GM21526 (cell line): ENCODE measurements at regions not wholly inside any gene's neighbourhood (a gene's known extent, or its start where the extent isn't known, plus 50 kb on each side); places are given as distances from the start of the nearest gene placed in this dataset.
"Not testable (repeated sequence)": the region's sequence is repeated elsewhere in the genome, so short reads cannot be mapped to it uniquely, and the experiment has no call there.

Experiments
- ATAC-seq: cut with Tn5 transposase; IDR thresholded peaks from one replicate; pipeline ENCODE4 v1.9.1; 2021; ENCODE audit warnings: moderate library complexity; ENCODE audit not compliant: unreplicated experiment, low FRiP score

DNA sequence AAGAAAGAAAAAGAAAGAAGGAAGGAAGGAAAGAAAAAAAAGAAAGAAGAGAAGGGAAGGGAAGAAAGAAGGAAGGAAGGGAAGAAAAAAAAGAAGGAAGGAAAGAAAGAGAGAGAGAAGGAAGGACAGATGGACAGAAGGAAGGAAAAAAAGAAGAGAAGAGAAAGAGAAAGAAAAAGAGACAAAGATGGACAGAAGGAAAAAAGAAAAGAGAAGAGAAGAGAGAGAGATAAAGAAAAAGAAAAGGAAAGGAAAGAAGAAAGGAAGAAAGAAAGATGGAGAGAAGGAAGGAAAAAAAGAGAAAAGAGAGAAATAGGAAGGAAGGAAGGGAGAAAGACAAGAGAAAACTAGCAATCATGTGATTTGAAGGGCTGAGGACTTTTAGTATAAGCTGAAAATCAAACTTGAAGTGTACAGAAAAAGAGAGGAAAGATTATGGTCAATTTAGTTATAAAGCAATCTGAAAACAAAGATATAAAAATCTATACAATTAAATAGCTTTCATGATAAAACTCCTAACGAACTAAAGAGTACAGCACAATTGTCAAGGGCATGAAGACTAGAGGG lies 115.3 kb downstream of the LTN1 start:
- no peak for ATAC-seq

DNA sequence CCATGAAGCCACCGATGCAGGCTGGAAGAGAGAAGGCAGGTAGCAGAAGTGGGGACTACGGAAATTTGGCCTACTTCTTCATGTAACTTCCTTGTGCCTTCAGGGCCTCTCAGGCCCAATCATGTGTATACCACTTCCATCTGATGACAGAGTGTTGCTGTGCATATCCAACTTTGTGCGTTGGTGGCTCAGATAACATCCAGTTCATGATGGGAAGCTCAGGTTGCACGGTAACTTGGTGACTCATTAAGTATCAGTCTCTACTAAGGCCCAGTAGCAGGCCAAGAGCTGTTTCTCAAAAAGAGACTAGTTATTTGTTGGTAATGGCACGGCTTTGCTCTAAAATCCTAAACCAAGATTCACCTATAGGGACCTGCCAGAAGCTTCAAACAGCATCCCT lies 117.6 kb downstream of the LTN1 start:
- no peak for ATAC-seq

DNA sequence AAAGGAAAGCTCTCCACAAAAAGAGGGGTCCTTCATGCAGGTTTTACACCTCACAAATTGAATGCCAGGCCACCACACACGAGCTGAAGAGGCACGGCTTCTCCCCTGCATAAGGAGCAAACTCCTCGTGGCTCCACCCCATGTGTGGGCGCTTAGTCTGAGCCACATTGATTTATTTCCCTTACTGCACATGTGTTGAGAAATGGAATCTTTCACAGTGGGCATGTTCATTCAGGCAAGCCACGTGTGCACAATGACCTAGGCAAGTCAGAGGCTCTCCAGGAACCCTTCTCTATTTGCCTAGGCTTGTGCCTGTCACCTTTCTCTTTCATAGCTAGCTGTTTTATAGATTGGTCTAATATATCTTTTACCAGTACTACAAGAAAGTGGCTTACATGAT lies 120.5 kb downstream of the LTN1 start:
- no peak for ATAC-seq

DNA sequence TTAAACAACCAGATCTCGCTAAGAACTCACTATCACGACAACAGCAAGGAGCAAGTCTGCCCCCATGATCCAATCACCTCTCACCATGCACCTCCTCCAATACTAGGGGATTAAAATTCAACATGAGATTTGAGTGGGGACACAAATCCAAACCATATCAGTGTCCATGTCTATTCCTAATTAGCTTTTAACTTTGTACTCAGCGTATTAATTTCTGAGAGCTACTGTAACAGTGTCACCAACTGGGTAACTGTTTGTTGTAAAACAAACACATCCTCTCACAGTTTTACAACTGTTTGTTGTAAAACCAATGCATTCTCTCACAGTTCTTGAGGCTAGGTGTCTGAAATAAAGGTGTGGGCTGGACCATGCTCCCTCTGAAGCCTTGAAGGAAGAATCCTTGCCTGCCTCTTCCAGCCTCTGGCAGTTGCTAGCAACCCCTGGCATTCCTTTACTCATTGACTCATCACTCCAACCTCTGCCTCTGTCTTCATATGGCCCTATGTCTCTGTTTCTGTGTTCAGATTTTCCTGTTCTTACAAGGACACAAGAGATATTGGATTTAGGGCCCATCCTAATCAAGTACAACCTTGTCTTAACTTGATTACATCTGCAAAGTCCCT lies 121.2 kb downstream of the LTN1 start:
- no peak for ATAC-seq

DNA sequence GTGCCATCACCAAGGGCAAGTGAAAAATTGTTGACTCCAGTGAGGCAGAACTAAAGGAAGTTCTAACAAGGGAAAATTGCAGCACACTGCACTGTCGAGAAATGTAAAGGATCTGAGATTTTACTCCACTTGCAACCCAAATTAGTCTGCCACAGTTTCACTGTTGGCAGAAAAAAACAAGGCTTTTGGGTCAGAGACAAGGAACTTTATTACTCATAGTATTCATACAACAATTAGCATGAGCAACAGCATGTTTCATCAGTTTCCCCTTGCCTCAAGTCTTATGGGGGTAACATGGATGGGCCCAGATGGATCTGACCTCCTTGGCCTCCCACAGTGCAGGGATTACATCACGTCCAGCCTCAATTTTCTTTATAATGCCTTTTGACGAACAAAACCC lies 125.3 kb downstream of the LTN1 start:
- no peak for ATAC-seq

DNA sequence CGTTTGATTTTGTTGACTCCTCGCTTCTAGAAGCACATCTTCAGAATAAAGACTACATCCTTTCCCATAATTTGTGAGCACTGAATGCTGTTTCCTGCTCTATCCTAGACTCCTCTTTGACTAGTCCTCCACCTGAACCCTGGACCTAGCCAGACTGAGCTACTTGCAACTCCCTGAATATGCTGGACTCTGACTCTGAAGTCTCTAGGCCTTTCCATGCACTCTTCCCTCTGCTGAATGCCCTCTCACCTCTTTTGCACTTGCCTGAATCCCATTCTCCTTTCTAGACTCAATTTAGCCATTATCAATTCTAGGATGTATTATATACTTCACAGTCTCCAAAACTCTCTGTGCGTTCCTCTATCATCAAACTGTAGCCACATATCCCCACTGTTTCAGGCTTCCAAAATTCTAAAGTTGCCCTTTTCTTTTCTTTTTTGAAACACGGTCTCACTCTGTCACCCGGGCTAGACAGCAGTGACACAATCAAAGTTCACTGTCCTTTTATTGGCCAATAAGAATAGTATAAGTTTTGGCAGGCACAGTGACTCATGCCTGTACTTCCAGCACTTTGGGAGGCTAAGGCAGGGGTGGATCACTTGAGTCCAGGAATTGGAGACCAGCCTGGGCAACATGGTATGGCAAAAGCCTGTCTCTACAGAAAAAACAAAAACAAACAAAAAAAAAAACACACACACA lies 127.0 kb downstream of the LTN1 start:
- no peak for ATAC-seq

DNA sequence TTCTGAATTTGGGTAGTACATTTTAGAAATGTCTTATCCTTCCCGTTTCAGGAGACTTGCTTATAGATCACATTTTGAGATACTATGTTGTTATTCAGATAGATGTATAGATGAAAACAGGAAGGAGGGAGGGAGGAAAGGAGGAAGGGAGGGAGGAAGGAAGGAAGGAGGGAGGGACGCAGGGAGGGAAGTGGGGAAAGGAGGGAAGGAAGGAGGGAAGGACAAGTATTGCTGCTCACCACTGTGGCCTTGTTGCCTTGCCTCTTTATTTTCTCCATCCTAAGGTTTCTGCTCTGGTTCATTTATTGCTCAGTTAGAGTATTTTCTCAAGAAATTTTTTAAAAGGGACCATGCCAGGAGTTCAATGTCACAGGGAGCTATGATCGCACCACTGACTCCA lies 134.3 kb downstream of the LTN1 start:
- no peak for ATAC-seq

DNA sequence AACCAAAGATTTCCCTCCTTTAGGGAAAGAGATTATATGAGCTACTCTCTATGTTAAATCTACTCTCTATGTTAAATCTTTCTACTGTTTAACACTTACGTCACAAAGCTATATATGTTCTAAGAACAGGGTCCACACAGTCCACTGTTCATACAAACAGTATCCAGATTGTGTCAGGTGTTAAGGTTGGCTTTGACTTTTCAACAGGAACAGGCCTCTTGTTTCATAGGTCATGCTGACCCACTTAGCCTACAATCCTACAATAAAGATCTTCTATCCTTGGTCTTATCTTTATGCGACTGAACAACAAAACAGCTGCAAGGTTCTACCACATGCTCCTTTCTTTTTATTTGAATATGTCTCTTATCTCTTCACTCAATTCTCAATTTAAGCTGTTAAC lies 134.9 kb downstream of the LTN1 start:
- no peak for ATAC-seq

DNA sequence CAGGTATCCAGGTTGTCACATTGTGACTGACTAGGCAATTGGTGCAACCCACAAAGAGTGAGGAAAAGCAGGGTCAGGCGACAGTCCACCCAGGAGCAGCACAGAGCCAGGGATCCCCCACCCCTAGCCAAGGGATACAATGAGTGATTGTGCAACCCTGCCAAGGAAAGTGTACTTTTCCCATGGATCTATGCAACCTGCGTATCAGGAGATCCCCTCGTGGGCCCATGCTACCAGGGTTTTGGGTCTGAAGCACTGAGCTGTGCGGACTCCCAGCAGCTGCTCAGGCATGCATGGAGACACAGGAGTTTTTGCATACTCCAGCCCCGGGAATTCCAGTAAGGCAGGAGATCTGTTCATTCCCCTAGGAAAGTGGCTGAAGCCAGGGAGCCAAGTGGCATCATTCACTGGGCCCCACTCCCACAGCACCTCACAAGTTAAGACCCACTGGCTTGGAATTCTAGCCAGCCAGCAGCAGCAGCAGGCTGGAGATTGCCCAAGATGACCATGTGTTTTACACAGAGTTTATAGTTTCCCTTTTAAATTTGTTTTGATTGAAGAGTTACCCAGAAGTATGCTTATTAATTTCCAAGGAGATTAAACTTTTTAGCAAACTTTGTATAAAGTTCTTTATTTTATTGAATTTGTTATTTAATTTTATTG lies 136.0 kb downstream of the LTN1 start:
- no peak for ATAC-seq

DNA sequence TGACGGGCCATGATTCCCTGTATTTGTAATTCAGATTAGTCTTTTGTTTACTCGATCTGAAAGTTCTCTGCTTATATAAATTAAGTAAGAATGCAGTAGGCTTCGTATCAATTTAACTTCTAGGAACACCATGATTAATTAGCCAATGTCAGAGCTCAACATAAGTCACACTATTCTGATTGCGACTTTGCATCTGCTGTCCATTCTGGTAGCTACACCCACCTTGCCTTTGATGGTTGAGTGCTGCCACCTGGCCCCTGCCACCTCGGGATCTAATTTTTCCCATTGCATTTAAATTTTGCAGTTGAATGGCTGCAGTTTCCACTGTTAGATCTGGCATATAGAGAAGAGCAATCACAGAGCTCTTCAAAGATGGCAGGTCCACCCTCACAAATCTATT lies 140.0 kb downstream of the LTN1 start:
- no peak for ATAC-seq

DNA sequence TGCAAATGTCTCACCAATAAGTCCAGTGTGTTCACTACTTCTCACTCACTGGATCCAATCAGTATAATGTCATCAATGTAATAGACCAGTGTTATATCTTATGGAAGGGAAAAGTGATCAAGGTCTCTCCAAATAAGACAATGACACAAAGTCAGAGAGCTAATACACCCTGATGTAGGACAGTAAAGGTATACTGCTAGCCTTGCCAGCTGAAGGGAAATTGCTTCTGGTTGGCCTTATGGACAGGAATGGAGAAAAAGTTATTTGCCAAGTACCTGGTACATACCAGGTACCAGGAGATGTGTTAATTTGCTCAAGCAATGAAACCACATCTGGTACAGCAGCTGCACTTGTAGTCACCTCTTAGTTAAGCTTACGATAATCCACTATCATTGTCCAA lies 141.0 kb downstream of the LTN1 start:
- no peak for ATAC-seq

DNA sequence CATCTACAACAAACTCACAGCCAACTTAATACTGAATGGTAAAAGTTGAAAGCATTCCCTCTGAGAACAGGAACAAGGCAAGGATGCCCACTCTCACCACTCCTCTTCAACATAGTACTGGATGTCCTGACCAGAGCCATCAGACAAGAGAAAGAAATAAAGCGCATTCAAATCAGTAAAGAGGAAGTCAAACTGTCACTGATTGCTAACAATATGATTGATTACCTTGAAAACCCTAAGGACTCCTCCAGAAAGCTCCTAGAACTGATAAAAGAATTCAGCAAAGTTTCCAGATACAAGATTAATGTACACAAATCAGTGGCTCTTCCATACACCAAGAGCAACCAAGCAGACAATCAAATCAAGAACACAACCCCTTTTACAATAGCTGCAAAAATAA lies 153.4 kb downstream of the LTN1 start:
- not testable (repeated sequence) for ATAC-seq

DNA sequence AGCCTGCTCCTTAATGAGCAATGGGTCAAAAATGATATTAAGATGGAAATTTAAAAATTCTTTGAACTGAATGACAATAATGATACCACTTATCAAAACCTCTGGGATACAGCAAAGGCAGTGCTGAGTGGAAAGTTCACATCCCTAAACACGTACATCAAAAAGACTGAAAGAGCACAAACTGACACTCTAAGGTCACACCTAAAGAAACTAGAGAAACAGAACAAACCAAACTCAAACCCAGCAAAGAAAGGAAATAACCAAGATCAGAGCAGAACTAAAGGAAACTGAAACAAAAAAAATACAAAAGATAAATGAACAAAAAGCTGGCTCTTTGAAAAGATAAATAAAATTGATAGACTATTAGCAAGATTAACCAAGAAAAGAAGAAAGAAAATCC lies 155.3 kb downstream of the LTN1 start:
- not testable (repeated sequence) for ATAC-seq

DNA sequence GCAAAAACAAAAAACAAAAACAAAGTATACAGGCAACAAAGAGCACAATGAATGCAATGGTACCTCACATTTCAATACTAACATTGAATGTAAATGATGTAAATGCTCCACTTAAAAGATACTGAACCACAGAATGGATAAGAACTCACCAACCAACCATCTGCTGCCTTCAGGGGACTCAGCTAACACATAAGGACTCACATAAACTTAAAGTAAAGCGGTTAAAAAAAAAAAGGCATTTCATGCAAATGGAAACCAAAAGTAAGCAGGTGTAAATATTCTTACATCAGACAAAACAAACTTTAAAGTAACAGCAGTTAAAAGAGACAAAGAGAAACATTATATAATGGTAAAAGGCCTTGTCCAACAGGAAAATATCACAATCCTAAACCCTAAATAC lies 156.1 kb downstream of the LTN1 start:
- not testable (repeated sequence) for ATAC-seq

DNA sequence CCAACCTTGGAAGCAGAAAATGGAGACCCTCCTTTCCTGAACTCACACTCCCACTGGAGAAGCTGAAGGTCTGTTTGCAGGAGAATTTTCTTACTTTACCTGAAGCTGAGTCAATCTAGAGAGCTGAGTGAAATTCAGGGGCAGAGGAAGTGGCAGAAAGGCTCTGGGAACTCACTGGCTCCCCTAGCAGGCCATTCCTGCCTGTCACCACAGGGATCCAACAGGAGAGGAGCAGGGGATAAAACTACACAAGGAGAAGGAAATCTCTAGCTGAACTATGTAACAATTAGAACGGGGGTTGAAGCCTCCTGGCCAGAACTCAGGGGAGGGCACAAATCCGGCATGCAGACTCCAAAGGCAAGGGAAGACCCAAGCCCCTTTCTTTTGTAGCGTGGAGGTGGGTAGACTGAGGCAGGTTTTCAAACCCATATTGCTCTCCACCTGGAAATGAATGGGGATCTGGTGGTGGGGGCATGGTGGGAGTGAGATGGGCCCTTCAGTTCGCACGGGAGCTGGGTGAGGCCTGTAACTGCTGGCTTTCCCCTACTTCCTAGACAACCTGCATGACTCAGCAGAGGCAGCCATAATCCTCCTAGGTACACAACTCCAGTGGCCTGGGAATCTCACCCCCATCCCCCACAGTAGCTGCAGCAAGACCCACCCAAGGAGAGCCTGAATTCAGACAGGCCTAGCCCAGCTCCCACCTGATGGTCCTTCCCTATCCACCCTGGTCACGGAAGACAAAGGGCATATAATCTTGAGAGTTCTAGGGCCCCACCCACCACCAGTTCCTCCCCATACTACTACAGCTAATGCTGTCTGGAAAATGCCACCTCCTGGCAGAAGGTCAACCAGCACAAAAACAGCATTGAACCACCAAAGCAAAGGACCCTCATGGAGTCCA lies 158.1 kb downstream of the LTN1 start:
- no peak for ATAC-seq

DNA sequence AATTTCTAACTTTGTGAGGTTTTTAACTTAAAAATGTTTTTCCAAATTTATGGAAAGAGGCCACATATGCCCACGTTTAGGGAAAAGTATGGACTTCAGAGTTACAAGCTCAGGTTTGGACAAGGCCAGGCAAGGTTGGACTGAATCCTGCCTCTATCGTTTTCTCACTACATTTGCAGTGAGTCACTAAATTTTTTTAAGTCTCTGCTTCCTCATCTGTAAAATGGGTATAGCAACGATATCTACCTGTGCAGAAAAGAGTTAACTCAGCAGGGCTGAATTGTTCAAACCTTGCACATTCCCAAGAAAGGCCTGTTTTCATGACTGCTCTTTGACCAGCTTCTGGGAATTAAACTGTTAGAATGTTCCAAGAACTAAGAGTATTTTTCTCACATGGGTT lies 159.1 kb downstream of the LTN1 start:
- no peak for ATAC-seq

DNA sequence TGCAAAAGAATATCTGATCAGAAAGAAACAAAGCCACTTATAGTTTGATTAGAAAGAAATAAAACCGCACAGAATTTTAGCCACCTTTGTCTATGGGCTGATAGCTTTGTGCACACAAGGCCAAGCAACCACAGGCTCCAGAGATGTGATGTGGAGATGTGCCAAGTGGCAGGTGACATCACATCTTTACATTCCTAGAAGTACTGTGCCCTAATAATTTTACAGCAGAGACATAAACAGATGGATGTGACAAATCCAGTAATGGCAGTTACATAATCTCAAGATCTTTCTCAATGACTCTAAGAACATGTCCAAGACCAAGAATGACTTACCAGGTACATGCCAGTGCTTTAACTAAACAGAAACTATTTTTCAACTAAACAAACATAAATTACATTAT lies 159.5 kb downstream of the LTN1 start:
- ATAC-seq: no peak

DNA sequence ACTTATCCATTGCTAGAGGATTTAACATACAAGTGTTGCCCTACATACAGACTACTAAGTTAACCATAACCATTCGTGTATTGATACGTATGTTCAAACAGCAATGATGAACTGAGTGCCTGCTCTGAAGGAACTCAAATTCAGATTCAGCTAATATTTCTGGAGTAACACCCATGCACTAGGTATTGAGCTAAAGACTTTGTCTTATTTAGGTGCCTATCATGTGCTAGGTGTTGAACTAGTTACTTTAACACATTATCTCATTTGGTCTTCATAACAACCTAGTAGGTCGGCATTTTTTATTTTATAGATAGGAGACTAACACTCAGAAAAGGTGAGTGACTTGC lies 160.0 kb downstream of the LTN1 start:
- no peak for ATAC-seq

DNA sequence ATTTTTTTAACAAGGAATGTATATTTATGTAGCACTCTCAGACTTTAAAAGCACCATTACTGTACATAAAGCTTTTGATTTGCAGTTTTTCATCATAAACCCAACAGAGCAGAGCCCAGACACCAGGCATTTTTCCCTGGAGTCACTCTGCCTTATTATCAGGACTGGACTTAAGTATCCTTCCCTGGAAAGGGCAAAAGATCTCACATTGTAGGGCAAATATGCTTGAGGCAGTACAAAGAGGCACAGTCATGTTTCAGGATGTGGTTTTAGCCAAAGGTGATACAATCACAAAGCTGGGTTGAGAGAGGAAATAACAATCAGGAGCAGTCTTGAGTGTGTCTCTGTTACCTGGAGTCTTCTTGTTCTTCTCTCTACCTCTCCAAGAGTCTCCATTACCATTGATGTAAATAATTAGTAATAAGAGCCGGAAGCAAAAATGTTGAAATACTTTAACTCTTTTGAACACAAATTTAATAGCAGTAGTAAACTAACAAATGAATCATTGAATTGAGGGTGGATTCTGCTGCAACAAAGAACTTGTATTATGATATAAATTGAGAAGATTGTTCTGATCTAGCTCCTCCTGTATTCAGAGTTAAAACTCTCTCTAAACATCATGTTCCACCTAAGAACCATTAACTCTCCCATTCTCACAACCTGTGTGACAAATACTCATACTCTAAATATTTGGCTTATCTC lies 160.5 kb downstream of the LTN1 start:
- no peak for ATAC-seq

DNA sequence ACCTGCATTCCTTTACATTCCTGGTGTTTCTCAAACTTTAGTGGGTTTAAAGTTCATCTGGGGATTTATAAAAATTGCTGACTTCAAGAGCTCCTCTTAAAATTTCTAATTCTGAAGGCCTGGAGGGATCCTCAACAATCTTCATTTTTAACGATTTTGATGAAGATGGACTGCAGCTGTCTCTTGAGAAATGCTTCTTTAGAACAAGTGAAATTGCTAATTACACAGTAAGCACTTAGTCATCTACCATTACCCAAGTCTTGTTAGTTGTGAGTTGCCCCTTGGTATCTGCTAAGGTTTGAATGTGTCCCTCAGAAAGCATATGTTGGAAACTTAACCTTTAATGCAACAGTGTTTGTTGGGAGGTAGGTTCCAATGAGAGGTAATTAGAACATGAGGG lies 163.7 kb downstream of the LTN1 start:
- no peak for ATAC-seq
